ENCODE measurements at regions not wholly inside any gene's neighbourhood (a gene's known extent, or its start where the extent isn't known, plus 50 kb on each side); places are given as distances from the start of the nearest gene placed in this dataset.

GRCh38 chr10:91565226-91565625 lies 67.6 kb downstream of the PPP1R3C start:
- H3K27me3 ChIP-seq (ENCODE audit: control insufficient read depth in 1 of 2, insufficient read depth in 2 of 2, low read length in 2 of 2), result no peaks in the 10 kb centered on the region
- ChIA-PET CTCF (ENCODE audit: low intra/inter-chr PET ratio, low total read pairs) (no interaction called here), POLR2A (interaction anchor here (3.1 kb wide), 1 partner anchor 67 kb away, joined by 11 read pairs; the partner anchor contains the start of gene PPP1R3C)
- FAIRE-seq (no peak), DNase-seq (ENCODE audit: low spot score) (no peak), ATAC-seq (no peak)
- H3K36me3 ChIP-seq (replicated peaks in 1 of 2; ENCODE audit: control insufficient read depth in 1 of 2, insufficient read depth in 2 of 2, low read length in 2 of 2), result no peaks in the 10 kb centered on the region
- H3K4me2 ChIP-seq (ENCODE audit: low read depth, low read length), result no peak overlapping the region
- no peaks in the 10 kb centered on the region for H4K20me1 ChIP-seq (ENCODE audit: insufficient read depth, low read length)
- BruUV-seq (replicated peaks), result no TSS peak
- H3K9ac ChIP-seq (ENCODE audit: insufficient read depth, low read depth, low read length), result no peak overlapping the region
- intact Hi-C loops (cut with micrococcal nuclease; ENCODE audit: unreplicated experiment) (no loop called here), in situ Hi-C loops (cut with HindIII; ENCODE audit: extremely low pct_ligation_motif_present, low pct_unique_long_range_greater_than_20kb) (no loop called here)
- H3K27ac ChIP-seq (ENCODE audit: extremely low read length, insufficient read depth, low read length), result no peak overlapping the region
- peaks cover 36% of the 10 kb centered on the region for H3K4me1 ChIP-seq (ENCODE audit: insufficient read depth, low read length)
- peaks cover 10% of the 10 kb centered on the region for H3K9me3 ChIP-seq (ENCODE audit: low read length)
- H2AFZ ChIP-seq (ENCODE audit: low read length), result no peak overlapping the region
- TF ChIP-seq, protein P1, sequence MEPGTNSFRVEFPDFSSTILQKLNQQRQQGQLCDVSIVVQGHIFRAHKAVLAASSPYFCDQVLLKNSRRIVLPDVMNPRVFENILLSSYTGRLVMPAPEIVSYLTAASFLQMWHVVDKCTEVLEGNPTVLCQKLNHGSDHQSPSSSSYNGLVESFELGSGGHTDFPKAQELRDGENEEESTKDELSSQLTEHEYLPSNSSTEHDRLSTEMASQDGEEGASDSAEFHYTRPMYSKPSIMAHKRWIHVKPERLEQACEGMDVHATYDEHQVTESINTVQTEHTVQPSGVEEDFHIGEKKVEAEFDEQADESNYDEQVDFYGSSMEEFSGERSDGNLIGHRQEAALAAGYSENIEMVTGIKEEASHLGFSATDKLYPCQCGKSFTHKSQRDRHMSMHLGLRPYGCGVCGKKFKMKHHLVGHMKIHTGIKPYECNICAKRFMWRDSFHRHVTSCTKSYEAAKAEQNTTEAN (CRISPR knock-in tag; conservative IDR thresholded peaks at IDR 0.05), result no peak
- TF ChIP-seq, protein P2, sequence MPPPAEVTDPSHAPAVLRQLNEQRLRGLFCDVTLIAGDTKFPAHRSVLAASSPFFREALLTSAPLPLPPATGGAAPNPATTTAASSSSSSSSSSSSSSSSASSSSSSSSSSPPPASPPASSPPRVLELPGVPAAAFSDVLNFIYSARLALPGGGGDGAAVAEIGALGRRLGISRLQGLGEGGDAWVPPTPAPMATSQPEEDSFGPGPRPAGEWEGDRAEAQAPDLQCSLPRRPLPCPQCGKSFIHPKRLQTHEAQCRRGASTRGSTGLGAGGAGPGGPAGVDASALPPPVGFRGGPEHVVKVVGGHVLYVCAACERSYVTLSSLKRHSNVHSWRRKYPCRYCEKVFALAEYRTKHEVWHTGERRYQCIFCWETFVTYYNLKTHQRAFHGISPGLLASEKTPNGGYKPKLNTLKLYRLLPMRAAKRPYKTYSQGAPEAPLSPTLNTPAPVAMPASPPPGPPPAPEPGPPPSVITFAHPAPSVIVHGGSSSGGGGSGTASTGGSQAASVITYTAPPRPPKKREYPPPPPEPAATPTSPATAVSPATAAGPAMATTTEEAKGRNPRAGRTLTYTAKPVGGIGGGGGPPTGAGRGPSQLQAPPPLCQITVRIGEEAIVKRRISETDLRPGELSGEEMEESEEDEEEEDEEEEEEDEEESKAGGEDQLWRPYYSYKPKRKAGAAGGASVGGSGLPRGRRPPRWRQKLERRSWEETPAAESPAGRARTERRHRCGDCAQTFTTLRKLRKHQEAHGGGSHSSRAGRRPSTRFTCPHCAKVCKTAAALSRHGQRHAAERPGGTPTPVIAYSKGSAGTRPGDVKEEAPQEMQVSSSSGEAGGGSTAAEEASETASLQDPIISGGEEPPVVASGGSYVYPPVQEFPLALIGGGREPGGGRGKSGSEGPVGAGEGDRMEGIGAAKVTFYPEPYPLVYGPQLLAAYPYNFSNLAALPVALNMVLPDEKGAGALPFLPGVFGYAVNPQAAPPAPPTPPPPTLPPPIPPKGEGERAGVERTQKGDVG (CRISPR knock-in tag; IDR thresholded peaks at IDR 0.05; ENCODE audit: borderline replicate concordance), result no peak
- no peak for TF ChIP-seq ZMYM4 (CRISPR knock-in tag; IDR thresholded peaks at IDR 0.05)
- no peak for TF ChIP-seq ZNF660 (CRISPR knock-in tag; IDR thresholded peaks at IDR 0.05; ENCODE audit: borderline replicate concordance, low read depth)
- no peak for TF ChIP-seq NFE2L1 (CRISPR knock-in tag; IDR thresholded peaks at IDR 0.05; ENCODE audit: borderline replicate concordance)
- TF ChIP-seq JDP2 (CRISPR knock-in tag; IDR thresholded peaks at IDR 0.05; ENCODE audit: borderline replicate concordance), result no peak
- TF ChIP-seq ZNF598 (CRISPR knock-in tag; IDR thresholded peaks at IDR 0.05; ENCODE audit: borderline replicate concordance), result no peak
- no peak for TF ChIP-seq RBAK (CRISPR knock-in tag; IDR thresholded peaks at IDR 0.05)
- H3K4me3 ChIP-seq (replicated peaks in 1 of 3; ENCODE audit: insufficient read depth in 1 of 3, low read depth in 2 of 3, low read length in 3 of 3), result no peak overlapping the region
- WGBS (ENCODE audit: low lambda C conversion rate), result 77% methylated on average over 2 of the region's 2 CpGs
- H3K79me2 ChIP-seq (ENCODE audit: insufficient read depth, low read length), result no peaks in the 10 kb centered on the region
